PC-3 (cell line): ENCODE measurements at regions not wholly inside any gene's neighbourhood (a gene's known extent, or its start where the extent isn't known, plus 50 kb on each side); places are given as distances from the start of the nearest gene placed in this dataset.

Source experiments
- ATAC-seq: fragments of 200-7000 bp; cut with Tn5 transposase; 2 replicates; pipeline ENCODE4 v1.9.1; 2020; ENCODE audit warnings: mild to moderate bottlenecking, moderate library complexity
- BruUV-seq: library from RNA; stranded (reverse); fragments of 400-500 nt; replicated peaks from 2 replicates; lab custom pipeline; 2021; lab: Mats Ljungman, UMichigan
- CTCF ChIA-PET: fragments of 300-600 bp; sonication (Branson Sonifier 250); formaldehyde crosslinking; loops from one replicate; lab custom pipeline; 2022; ENCODE audit warnings: antibody characterized with exemption; lab: Charles Lee
- POLR2A ChIA-PET: fragments of 300-600 bp; sonication (Branson Sonifier 250); formaldehyde crosslinking; loops from one replicate; lab custom pipeline; 2022; ENCODE audit warnings: antibody characterized with exemption; ENCODE audit not compliant: unreplicated experiment; lab: Charles Lee
- DNase-seq: peaks from one replicate; pipeline ENCODE4 v3.0.0-alpha.2; 2015
- H2AFZ ChIP-seq: fragments of 300-600 bp; sonication (generic); 2 replicates; pipeline ENCODE4 v1.6.0; 2016; ENCODE audit warnings: antibody characterized with exemption, low read length
- H3F3A ChIP-seq: fragments of 300-600 bp; sonication (generic); one replicate; pipeline ENCODE4 v1.6.0; 2017; ENCODE audit warnings: antibody characterized with exemption, low read length, control low read depth, mild to moderate bottlenecking; ENCODE audit not compliant: unreplicated experiment
- H3K27ac ChIP-seq: fragments of 300-600 bp; sonication (generic); 2 replicates; pipeline ENCODE4 v1.5.1; 2016; ENCODE audit warnings: mild to moderate bottlenecking, low read length
- H3K27me3 ChIP-seq: fragments of 300-600 bp; sonication (generic); 2 replicates; pipeline ENCODE4 v1.6.1; 2016; ENCODE audit warnings: low read length, mixed read lengths
- H3K36me3 ChIP-seq: fragments of 300-600 bp; sonication (generic); 2 replicates; pipeline ENCODE4 v1.6.1; 2016; ENCODE audit warnings: low read depth, mixed run types, low read length, mixed read lengths
- H3K4me1 ChIP-seq: fragments of 300-600 bp; sonication (generic); 2 replicates; pipeline ENCODE4 v1.5.1; 2016; ENCODE audit warnings: low read length; ENCODE audit not compliant: insufficient read depth
- H3K4me2 ChIP-seq: fragments of 300-600 bp; sonication (generic); 2 replicates; pipeline ENCODE4 v1.6.0; 2016; ENCODE audit warnings: low read length
- H3K4me3 ChIP-seq: fragments of 300-600 bp; sonication (generic); 2 replicates; pipeline ENCODE4 v1.5.1; 2016; ENCODE audit warnings: mild to moderate bottlenecking, low read length, mixed read lengths
- H3K79me2 ChIP-seq: fragments of 300-600 bp; sonication (generic); 2 replicates; pipeline ENCODE4 v1.6.1; 2017; ENCODE audit warnings: low read length, mixed read lengths
- H3K9ac ChIP-seq: fragments of 300-600 bp; sonication (generic); 2 replicates; pipeline ENCODE4 v1.6.0; 2016; ENCODE audit warnings: mild to moderate bottlenecking, low read length
- H3K9me2 ChIP-seq: fragments of 300-600 bp; sonication (generic); replicated peaks from 2 replicates; pipeline ENCODE4 v1.6.1; 2016; ENCODE audit warnings: mixed run types, low read length, mixed read lengths
- H3K9me3 ChIP-seq: fragments of 300-600 bp; sonication (generic); 2 replicates; pipeline ENCODE4 v1.6.1; 2016; ENCODE audit warnings: low read length, mixed read lengths
- H4K20me1 ChIP-seq: fragments of 300-600 bp; sonication (generic); 2 replicates; pipeline ENCODE4 v1.6.1; 2016; ENCODE audit warnings: low read length, mixed read lengths
- CTCF ChIP-seq: fragments of 300-600 bp; sonication (generic); conservative IDR thresholded peaks from 2 replicates; pipeline ENCODE4 v1.5.1; 2017; ENCODE audit warnings: antibody characterized with exemption, low read depth, mild to moderate bottlenecking, low read length
- EZH2 ChIP-seq: fragments of 300-600 bp; sonication (generic); IDR thresholded peaks from one replicate; pipeline ENCODE4 v1.6.1; 2017; ENCODE audit warnings: antibody characterized with exemption, mild to moderate bottlenecking, low read length; ENCODE audit not compliant: unreplicated experiment
- EZH2phosphoT487 ChIP-seq: fragments of 300-600 bp; sonication (generic); IDR thresholded peaks from 2 replicates; pipeline ENCODE4 v1.6.1; 2018; ENCODE audit warnings: mild to moderate bottlenecking, antibody characterized with exemption, low read length, borderline replicate concordance
- intact Hi-C: fragments of 100-400 bp; cut with micrococcal nuclease; formaldehyde crosslinking; loops from 2 replicates; pipeline ENCODE4 v1.9.0; 2023

- BruUV-seq = no TSS peak
- Histone ChIP-seq H3K4me1 (peaks cover 48% of the 10 kb centered on the region), H3K9ac (no peak overlapping the region), H2AFZ (no peak overlapping the region), H3K4me3 (no peak overlapping the region), H3K4me2 (0 out of 2 replicates have a peak overlapping the region, but pooled peaks have one; percentile 2), H3K27ac (peak overlapping the region; percentile 69), H4K20me1 (no peaks in the 10 kb centered on the region), H3F3A (no peaks in the 10 kb centered on the region), H3K79me2 (no peaks in the 10 kb centered on the region), H3K9me2 (no peaks in the 10 kb centered on the region), H3K9me3 (no peaks in the 10 kb centered on the region), H3K36me3 (no peaks in the 10 kb centered on the region), H3K27me3 (no peaks in the 10 kb centered on the region)
- intact Hi-C loops = no loop called here
- ChIA-PET CTCF (no interaction called here), POLR2A (no interaction called here)
- ATAC-seq = peak; percentile 56
- peak; percentile 52 for DNase-seq
- TF ChIP-seq EZH2 (no peak), CTCF (no peak), EZH2phosphoT487 (no peak)
Measured at GRCh38 chr5:96080557-96080956, 118.9 kb upstream of the ELL2 start.

DNA sequence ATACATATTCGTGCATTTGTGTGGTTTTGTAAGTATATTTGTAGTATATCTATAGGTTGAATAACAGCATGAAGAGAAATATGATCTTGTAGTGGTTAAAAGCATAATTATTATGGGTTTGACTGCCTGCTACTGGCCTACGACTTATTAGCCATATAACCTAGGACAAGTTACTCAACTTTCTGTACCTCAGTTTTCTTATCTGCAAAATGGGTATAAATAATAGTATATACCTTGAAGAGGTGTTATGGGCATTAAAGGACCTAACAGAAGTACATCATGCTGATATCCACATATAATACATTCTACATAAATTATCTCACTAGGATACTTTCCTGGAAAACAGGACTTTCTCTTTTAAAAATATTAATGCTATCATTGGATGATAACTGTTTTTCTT is 118.3 kb upstream of the ELL2 start:
- BruUV-seq = no TSS peak
- no peaks in the 10 kb centered on the region for H3K36me3 ChIP-seq
- H3K9ac ChIP-seq = no peak overlapping the region; the same call in 1 of the 2 replicates
- H3K4me3 ChIP-seq = no peak overlapping the region
- intact Hi-C loops = no loop called here
- H3K79me2 ChIP-seq = no peaks in the 10 kb centered on the region
- ChIA-PET POLR2A (no interaction called here), CTCF (no interaction called here)
- H3K27ac ChIP-seq = peak overlapping the region; percentile 69
- no peaks in the 10 kb centered on the region for H3K9me2 ChIP-seq
- no peaks in the 10 kb centered on the region for H4K20me1 ChIP-seq
- no peak overlapping the region for H2AFZ ChIP-seq
- no peaks in the 10 kb centered on the region for H3K9me3 ChIP-seq
- H3F3A ChIP-seq = no peaks in the 10 kb centered on the region
- no peak for TF ChIP-seq CTCF
- peaks cover 48% of the 10 kb centered on the region for H3K4me1 ChIP-seq
- no peak for ATAC-seq
- no peak for DNase-seq
- H3K27me3 ChIP-seq = no peaks in the 10 kb centered on the region
- H3K4me2 ChIP-seq = peak overlapping the region; percentile 55; the same call in 1 of the 2 replicates

GRCh38 chr5:96079075-96079474 is 117.4 kb upstream of the ELL2 start:
- no peak overlapping the region for H3K9ac ChIP-seq
- ChIA-PET POLR2A (interaction anchor here (0.6 kb wide), 1 partner anchor 257 kb away, joined by 4 read pairs; the partner anchor contains the start of gene GLRX), CTCF (no interaction called here)
- no peaks in the 10 kb centered on the region for H3K79me2 ChIP-seq
- H3K27me3 ChIP-seq = no peaks in the 10 kb centered on the region
- no peak overlapping the region for H3K4me3 ChIP-seq
- peaks cover 52% of the 10 kb centered on the region for H3K4me1 ChIP-seq
- no peaks in the 10 kb centered on the region for H3F3A ChIP-seq
- DNase-seq = peak; percentile 92
- H4K20me1 ChIP-seq = no peaks in the 10 kb centered on the region
- no peaks in the 10 kb centered on the region for H3K9me2 ChIP-seq
- no peak overlapping the region for H2AFZ ChIP-seq
- intact Hi-C loops = no loop called here
- no peaks in the 10 kb centered on the region for H3K9me3 ChIP-seq
- TF ChIP-seq CTCF = no peak
- no peak for TF ChIP-seq EZH2
- no peak for TF ChIP-seq EZH2phosphoT487
- no TSS peak for BruUV-seq
- ATAC-seq = peak; percentile 84
- H3K36me3 ChIP-seq = no peaks in the 10 kb centered on the region
- peak overlapping the region; percentile 55 for H3K4me2 ChIP-seq
- H3K27ac ChIP-seq = peak overlapping the region; percentile 69
